ENCODE measurements at regions not wholly inside any gene's neighbourhood (a gene's known extent, or its start where the extent isn't known, plus 50 kb on each side); places are given as distances from the start of the nearest gene placed in this dataset.
"Not testable (repeated sequence)": the region's sequence is repeated elsewhere in the genome, so short reads cannot be mapped to it uniquely, and the experiment has no call there.

GRCh38 chr15:29550834-29551465, 271.3 kb downstream of the TJP1 start:
- DNase-seq: no peak

- no peak for DNase-seq
These were observed 274.3 kb downstream of the TJP1 start for GRCh38 chr15:29548006-29548405.

- no peak for DNase-seq
These were observed 275.0 kb upstream of the NSMCE3 start for GRCh38 chr15:29544513-29545128.

- no peak for DNase-seq
These were observed 273.4 kb upstream of the NSMCE3 start for GRCh38 chr15:29542994-29543393.

GRCh38 chr15:29541309-29541708, 271.7 kb upstream of the NSMCE3 start:
- DNase-seq: no peak

- no peak for DNase-seq
These were observed 270.9 kb upstream of the NSMCE3 start for GRCh38 chr15:29540479-29540878.

GRCh38 chr15:29539736-29540135, 270.1 kb upstream of the NSMCE3 start:
- DNase-seq: no peak

- DNase-seq: no peak
These were observed 268.4 kb upstream of the NSMCE3 start for GRCh38 chr15:29538044-29538443.

- DNase-seq: no peak
These were observed 266.3 kb upstream of the NSMCE3 start for GRCh38 chr15:29535952-29536351.

- DNase-seq: no peak
These were observed 264.8 kb upstream of the NSMCE3 start for GRCh38 chr15:29534378-29534777.

GRCh38 chr15:29533647-29534046, 264.0 kb upstream of the NSMCE3 start:
- no peak for DNase-seq

GRCh38 chr15:29532296-29532695, 262.7 kb upstream of the NSMCE3 start:
- no peak for DNase-seq

GRCh38 chr15:29530966-29531365, 261.3 kb upstream of the NSMCE3 start:
- no peak for DNase-seq

GRCh38 chr15:29529043-29529442, 259.4 kb upstream of the NSMCE3 start:
- no peak for DNase-seq

- DNase-seq: no peak
These were observed 258.7 kb upstream of the NSMCE3 start for GRCh38 chr15:29528276-29528675.

GRCh38 chr15:29526802-29527201, 257.2 kb upstream of the NSMCE3 start:
- DNase-seq: no peak

GRCh38 chr15:29522373-29523276, 253.0 kb upstream of the NSMCE3 start:
- DNase-seq: no peak

GRCh38 chr15:29518442-29518841, 248.8 kb upstream of the NSMCE3 start:
- DNase-seq: no peak

- no peak for DNase-seq
These were observed 248.2 kb upstream of the NSMCE3 start for GRCh38 chr15:29517829-29518228.

- no peak for DNase-seq
These were observed 247.3 kb upstream of the NSMCE3 start for GRCh38 chr15:29516929-29517328.

GRCh38 chr15:29514926-29515325, 245.3 kb upstream of the NSMCE3 start:
- no peak for DNase-seq

GRCh38 chr15:29511663-29512062, 242.0 kb upstream of the NSMCE3 start:
- no peak for DNase-seq

GRCh38 chr15:29505535-29505934, 235.9 kb upstream of the NSMCE3 start:
- DNase-seq: not testable (repeated sequence)

All from NCI-H82 (cell line).